Upper lobe of left lung (tissue), 4 donors: ENCODE measurements at regions not wholly inside any gene's neighbourhood (a gene's known extent, or its start where the extent isn't known, plus 50 kb on each side); places are given as distances from the start of the nearest gene placed in this dataset.

Source experiments
- CTCF ChIP-seq, 6 experiments: fragments of 450-650 bp in 4 of 6; fragments of 200-600 bp in 2 of 6; sonication (generic) in 2 of 6; IDR thresholded peaks; one replicate each; pipeline ENCODE4 v1.5.1; 2016 to 2019; ENCODE audit warnings: antibody characterized with exemption in 6 of 6
- EP300 ChIP-seq, 4 donors: sonication (generic); formaldehyde crosslinking; IDR thresholded peaks; one replicate each; pipeline ENCODE4 v1.5.1; 2017; ENCODE audit warnings: antibody characterized with exemption in 4 of 4, control low read depth in 2 of 4

- TF ChIP-seq CTCF (IDR thresholded peaks at IDR 0.05) (no peak), EP300 (IDR thresholded peaks at IDR 0.05) (no peak)
Observed at GRCh38 chr2:181123798-181124231, 143.4 kb downstream of the UBE2E3 start.
